ENCODE measurements at regions not wholly inside any gene's neighbourhood (a gene's known extent, or its start where the extent isn't known, plus 50 kb on each side); places are given as distances from the start of the nearest gene placed in this dataset.

DNA sequence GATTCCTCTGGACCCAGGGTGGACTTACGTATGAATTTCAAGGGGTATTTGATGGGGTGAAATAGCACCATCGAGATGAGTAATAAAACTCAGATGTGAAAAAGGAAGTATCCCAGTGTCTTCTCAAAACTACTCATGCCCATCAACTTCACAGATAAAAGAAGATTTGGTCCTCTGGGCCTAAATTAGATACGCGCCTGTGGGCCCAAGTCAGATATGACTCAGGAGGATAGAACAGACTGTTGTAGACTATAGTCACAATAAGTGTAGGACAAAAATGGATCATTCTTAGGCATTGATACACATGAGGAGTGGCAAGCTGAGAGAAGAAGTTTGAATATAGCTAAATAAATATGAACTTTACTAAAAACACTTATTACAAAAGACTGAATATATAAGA is 2438.8 kb downstream of the PCDH9 start:
- no peak for TF ChIP-seq POLR2AphosphoS5 (IDR thresholded peaks at IDR 0.05)
- TF ChIP-seq POLR2A (IDR thresholded peaks at IDR 0.05): no peak
- no peak for TF ChIP-seq EP300 (IDR thresholded peaks at IDR 0.05)
- TF ChIP-seq, protein P1, sequence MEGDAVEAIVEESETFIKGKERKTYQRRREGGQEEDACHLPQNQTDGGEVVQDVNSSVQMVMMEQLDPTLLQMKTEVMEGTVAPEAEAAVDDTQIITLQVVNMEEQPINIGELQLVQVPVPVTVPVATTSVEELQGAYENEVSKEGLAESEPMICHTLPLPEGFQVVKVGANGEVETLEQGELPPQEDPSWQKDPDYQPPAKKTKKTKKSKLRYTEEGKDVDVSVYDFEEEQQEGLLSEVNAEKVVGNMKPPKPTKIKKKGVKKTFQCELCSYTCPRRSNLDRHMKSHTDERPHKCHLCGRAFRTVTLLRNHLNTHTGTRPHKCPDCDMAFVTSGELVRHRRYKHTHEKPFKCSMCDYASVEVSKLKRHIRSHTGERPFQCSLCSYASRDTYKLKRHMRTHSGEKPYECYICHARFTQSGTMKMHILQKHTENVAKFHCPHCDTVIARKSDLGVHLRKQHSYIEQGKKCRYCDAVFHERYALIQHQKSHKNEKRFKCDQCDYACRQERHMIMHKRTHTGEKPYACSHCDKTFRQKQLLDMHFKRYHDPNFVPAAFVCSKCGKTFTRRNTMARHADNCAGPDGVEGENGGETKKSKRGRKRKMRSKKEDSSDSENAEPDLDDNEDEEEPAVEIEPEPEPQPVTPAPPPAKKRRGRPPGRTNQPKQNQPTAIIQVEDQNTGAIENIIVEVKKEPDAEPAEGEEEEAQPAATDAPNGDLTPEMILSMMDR (IDR thresholded peaks at IDR 0.05): no peak
- 97 to 100% methylated on average over 4 of the region's 4 CpGs for WGBS, 2 donors (ENCODE audit: low coverage in 1 of 2)
- Histone ChIP-seq H3K9me3 (no peaks in the 10 kb centered on the region), H3K4me3 (no peak overlapping the region), H3K27ac (no peak overlapping the region), H3K36me3 (no peaks in the 10 kb centered on the region), H3K4me1 (no peaks in the 10 kb centered on the region), H3K27me3 (no peaks in the 10 kb centered on the region)
- ATAC-seq: no peak

GRCh38 chr13:64782466-64782865 is 2447.7 kb downstream of the PCDH9 start:
- Histone ChIP-seq H3K36me3 (no peaks in the 10 kb centered on the region), H3K4me1 (no peaks in the 10 kb centered on the region), H3K9me3 (no peaks in the 10 kb centered on the region), H3K4me3 (no peak overlapping the region), H3K27me3 (no peaks in the 10 kb centered on the region), H3K27ac (no peak overlapping the region)
- no peak for ATAC-seq
- TF ChIP-seq POLR2AphosphoS5 (IDR thresholded peaks at IDR 0.05) (no peak), POLR2A (IDR thresholded peaks at IDR 0.05) (no peak), EP300 (IDR thresholded peaks at IDR 0.05) (no peak)
- TF ChIP-seq, protein P1 (IDR thresholded peaks at IDR 0.05): no peak
- WGBS, 2 donors (ENCODE audit: low coverage in 1 of 2): 72 to 75% methylated on average over 2 to 4 of the region's 4 CpGs

DNA sequence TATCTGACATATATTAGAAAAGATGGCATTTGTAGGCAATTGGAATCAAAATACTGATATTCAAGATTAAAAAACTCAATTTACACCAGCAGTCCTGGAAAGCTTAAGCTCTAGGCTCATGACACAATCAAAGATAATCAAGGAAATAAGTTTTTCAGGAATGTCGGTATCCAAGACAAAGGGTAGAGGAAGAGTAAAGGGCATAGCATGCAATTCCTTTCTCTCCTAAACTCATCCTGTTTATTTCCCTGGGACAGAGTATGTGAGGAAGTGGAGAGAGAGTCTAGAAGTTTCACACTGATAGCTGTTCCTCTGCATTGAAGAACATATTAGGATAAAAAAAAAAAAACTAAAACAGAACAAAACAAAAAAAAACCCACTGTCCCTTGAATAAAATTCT is 2452.1 kb downstream of the PCDH9 start:
- ATAC-seq: no peak
- 76 to 86% methylated on average over 1 of the region's 1 CpG for WGBS, 2 donors (ENCODE audit: low coverage in 1 of 2)
- TF ChIP-seq, protein P1 (IDR thresholded peaks at IDR 0.05): no peak
- TF ChIP-seq POLR2A (IDR thresholded peaks at IDR 0.05): no peak
- TF ChIP-seq POLR2AphosphoS5 (IDR thresholded peaks at IDR 0.05): no peak
- no peak for TF ChIP-seq EP300 (IDR thresholded peaks at IDR 0.05)
- no peak overlapping the region for H3K27ac ChIP-seq
- H3K27me3 ChIP-seq: no peaks in the 10 kb centered on the region
- no peaks in the 10 kb centered on the region for H3K36me3 ChIP-seq
- no peaks in the 10 kb centered on the region for H3K9me3 ChIP-seq
- H3K4me3 ChIP-seq: no peak overlapping the region
- H3K4me1 ChIP-seq: no peaks in the 10 kb centered on the region

DNA sequence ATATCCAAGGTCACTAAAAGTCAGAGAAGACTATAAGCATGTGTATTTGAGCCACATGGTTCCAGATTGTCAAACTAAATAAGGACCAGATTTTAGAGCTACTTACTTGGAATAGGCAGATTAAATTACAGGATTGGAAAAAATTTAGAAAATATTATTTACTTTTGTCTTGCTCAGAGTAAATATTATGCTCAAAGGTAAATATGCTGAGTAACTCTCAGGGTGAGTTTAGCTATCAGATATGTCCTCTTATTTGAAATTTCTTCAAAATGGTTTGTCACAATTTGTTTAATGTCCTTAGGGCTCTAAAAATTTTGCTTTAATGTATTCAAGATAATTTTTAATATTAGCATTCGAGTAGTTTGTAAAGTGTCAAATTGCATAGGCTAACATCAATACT is 2455.2 kb downstream of the PCDH9 start:
- no peaks in the 10 kb centered on the region for H3K27me3 ChIP-seq
- no peaks in the 10 kb centered on the region for H3K36me3 ChIP-seq
- H3K4me1 ChIP-seq: no peaks in the 10 kb centered on the region
- H3K27ac ChIP-seq: no peak overlapping the region
- no peak overlapping the region for H3K4me3 ChIP-seq
- ATAC-seq: no peak
- no peaks in the 10 kb centered on the region for H3K9me3 ChIP-seq
- 81 to 90% methylated on average over 1 of the region's 1 CpG for WGBS, 2 donors (ENCODE audit: low coverage in 1 of 2)
- TF ChIP-seq, protein P1 (IDR thresholded peaks at IDR 0.05): no peak
- TF ChIP-seq POLR2A (IDR thresholded peaks at IDR 0.05): no peak
- TF ChIP-seq POLR2AphosphoS5 (IDR thresholded peaks at IDR 0.05): no peak
- no peak for TF ChIP-seq EP300 (IDR thresholded peaks at IDR 0.05)

GRCh38 chr13:64770743-64771142 is 2459.4 kb downstream of the PCDH9 start:
- ATAC-seq: no peak
- WGBS, 2 donors (ENCODE audit: low coverage in 1 of 2): 84 to 86% methylated on average over 4 of the region's 4 CpGs
- no peaks in the 10 kb centered on the region for H3K27me3 ChIP-seq
- no peaks in the 10 kb centered on the region for H3K36me3 ChIP-seq
- no peaks in the 10 kb centered on the region for H3K4me1 ChIP-seq
- H3K4me3 ChIP-seq: no peak overlapping the region
- no peak overlapping the region for H3K27ac ChIP-seq
- no peaks in the 10 kb centered on the region for H3K9me3 ChIP-seq
- no peak for TF ChIP-seq EP300 (IDR thresholded peaks at IDR 0.05)
- TF ChIP-seq, protein P1 (IDR thresholded peaks at IDR 0.05): no peak
- TF ChIP-seq POLR2A (IDR thresholded peaks at IDR 0.05): no peak
- TF ChIP-seq POLR2AphosphoS5 (IDR thresholded peaks at IDR 0.05): no peak

Measured in gastroesophageal sphincter (tissue), 4 donors.